ENCODE measurements at regions not wholly inside any gene's neighbourhood (a gene's known extent, or its start where the extent isn't known, plus 50 kb on each side); places are given as distances from the start of the nearest gene placed in this dataset.

DNA sequence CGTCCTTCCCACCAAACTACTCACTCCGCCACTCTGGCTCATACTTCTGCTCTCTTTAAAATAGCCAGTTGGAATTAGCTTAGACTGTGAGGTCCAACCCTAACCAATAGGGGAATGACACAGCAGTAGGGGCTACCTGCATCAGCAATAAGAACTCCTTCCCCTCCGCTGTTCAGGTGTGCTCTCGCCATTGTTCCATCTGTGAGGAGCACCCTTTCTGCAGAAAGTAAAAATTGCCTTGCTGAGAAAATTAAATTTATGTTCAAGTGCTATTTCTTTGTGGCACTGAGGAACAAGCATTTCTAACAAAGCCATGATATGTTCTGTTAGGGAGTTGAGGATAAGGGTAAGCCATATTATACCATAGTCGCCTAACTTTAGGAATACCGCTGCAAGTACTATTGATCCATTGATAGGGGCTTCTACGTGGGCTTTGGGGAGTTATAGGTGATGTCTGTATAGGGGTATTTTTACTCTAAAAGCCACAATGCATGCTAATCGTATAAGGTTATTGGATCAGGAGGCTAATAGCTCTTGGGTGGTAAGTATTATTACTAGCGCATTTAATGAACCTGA lies 1269.5 kb downstream of the TYW1 start:
- no peak for DNase-seq

DNA sequence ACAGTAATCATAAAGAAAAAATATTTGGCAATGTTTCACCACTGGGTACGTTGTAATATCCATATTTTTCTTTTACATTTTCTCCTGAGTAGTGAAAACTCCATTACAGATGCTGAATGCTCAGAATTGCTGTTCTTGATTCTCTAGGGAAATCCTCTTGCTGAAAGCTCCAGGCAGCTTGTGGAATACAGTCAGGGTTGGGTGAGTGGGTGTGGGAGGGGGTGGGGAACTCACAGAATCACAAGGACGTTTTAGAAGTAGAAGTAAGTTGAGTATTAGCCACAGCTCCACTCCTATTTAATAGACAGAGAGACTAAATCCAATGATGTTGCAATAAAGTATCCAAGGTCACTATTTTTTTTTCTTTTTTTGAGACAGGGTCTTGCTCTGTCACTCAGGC lies 1270.9 kb downstream of the TYW1 start:
- no peak for DNase-seq

DNA sequence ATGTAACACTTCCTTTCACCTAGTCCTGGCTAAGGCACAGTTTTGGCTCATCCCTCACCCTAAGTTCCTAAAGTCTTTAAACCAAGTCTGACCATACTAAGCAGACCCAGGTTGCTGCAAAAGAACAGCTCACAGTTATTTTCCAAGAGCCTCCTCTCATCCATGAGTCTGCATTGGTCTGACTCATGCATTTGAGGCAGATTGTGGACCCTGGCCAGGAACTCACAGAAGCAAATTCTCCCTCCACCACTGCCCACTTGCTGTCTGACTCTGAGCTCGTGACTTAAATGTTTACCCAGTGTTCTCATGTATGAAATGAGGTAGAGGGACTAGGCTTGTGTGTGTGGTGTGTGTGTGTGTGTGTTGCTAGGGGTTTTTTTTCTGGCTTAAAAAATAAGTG lies 1272.8 kb downstream of the TYW1 start:
- no peak for DNase-seq

DNA sequence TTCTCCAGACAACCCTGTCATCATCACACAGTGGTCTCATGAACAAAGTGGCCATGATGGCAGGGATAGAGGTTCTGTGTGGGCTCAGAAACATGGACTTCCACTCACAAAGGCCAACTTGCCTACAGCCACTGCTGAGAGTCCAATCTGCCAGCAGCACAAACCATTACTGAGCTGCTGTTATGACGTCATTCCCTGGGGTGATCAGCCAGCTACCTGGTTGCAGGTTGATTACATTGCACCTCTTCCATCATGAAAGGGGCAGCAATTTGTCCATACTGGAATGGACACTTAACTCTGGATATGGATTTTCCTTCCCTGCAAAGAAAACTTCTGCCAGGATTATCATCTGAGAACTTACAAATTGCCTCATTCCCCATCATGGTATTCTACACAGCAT lies 1275.9 kb downstream of the TYW1 start:
- no peak for DNase-seq

DNA sequence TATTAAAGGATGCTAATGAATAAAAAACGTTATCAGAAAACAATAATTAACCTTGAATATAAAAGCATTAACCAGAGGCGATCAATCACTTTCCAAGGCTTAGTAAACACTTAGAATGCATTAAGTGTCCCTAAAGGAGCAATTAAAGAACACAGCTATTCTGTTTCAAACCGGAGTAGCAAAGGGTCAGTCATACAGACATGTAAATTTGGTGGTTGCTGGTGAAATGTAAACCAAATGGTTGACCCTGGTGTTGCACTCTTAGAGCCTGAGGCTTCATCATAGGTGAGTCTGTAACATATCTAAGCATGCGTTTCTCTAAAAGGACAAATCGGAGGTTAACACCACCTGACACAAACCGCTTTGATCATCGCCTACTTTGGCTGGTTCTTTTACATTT lies 1280.1 kb downstream of the TYW1 start:
- no peak for DNase-seq

DNA sequence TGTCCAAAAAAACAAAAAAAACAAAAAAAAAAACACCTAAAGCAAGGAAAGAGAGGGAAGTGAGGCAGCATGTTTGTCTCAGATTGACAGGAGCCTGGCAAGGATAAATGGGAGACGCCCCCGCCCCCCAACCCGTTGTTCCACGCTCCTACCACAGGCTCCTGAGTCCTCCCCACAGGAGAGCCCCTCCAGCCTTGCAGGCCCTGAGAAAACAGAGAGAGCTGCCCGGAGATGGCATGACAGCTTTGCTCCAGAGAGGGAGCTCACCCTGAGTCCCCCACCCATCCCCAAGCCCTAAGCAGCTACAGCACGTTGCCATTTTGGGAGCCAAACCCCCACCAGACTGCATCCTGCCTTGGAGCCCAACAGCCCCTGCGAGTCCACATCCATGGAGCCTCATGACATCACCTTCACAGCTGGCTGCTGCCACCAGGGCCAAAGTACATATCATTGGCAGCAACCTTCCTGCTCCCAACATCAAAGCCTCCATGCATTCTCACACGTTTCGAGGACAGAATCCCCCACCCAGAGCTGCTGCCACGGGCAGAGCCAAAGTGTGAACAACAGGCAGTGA lies 1283.3 kb downstream of the TYW1 start:
- DNase-seq: no peak

DNA sequence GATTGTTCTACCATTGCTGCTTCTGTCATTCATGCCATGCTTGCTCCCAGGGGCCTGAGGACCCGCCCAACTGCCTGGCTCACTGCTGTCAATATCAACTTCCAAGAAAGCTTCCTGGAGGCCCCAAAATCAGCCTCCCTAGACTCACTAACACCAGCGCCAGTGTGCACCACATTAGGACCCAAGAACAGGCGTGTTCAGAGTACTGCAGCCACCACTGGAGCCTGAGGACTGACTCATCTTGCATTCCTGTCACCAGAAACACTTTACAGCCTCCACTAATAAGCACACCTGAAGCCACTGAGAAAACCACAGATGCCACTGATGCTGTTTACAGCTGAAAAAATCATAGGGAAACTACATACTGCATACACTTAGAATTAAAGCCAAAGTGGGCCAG lies 1284.3 kb downstream of the TYW1 start:
- no peak for DNase-seq

DNA sequence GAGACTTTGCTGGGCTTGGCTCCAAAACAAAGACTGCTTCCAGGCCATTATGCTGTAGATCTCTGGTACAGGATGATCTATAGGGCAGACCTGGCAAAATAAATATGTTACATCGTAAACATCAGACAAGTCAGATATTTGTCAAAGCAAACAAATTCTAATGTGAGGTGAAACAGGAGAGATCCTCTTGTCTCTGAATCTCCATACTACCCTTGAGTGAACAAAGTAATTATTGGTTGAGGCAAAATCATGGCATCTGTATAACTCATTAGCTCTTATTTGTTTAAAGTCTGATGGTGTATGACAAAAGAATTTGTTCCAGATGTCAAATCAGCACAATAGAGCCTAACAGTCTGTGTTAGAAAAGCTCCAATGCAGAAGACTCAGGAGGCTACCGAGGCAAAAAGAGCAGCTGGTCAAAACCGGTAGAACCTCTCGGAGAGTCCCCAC lies 1291.5 kb downstream of the TYW1 start:
- DNase-seq: no peak

DNA sequence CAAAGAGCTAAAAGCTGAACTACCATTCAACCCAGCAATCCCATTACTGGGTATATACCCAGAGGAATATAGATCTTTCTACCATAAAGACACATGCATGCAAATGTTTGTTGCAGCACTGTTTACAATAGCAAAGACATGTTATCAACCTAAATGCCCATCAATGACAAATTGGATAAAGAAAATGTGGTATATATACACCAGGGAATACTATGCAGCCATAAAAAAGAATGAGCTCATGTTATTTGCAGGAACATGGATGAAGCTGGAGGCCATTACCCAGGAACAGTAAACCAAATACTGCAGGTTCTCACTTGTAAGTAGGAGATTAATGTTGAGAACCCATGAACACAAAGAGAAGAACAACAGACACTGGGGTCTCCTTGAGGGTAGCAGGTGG lies 1295.1 kb downstream of the TYW1 start:
- no peak for DNase-seq

DNA sequence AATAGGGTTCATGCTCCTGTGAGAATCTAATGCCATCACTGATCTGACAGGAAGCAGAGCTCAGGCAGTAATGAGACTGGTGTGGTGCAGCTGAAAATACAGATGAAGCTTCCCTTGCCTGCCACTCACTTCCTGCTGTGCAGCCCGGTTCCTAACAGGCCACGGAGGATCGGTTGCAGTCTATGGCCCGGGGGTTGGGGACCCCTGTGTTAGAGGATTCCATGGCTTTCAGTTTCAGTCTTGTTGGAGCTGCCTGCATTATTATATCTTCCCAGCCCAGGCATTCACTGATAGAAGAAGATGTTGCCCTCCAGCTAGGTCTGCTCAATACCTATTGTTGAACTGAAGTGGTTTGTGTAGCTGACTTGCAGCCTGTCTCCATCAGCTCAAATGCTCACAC lies 1298.8 kb downstream of the TYW1 start:
- DNase-seq: no peak

DNA sequence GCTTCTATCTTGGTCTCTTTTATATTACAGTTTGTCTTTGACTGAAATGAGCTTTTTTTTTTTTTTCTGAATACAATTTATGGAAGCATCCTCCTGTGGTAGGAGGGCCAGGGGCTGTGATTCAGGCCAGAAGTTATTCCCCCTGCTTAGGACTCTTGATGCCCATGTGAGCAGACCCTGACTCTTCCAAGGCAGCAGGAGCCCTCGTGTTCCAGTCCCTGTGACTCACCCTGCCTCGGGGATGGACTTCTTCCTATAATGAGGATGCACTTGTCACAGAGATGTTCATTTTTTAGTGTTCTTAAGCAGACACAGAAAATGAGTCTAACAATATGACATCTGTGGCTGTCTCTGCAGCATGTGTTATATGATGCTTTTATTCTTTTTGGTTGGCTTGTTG lies 1293.7 kb upstream of the AUTS2 start:
- no peak for DNase-seq

DNA sequence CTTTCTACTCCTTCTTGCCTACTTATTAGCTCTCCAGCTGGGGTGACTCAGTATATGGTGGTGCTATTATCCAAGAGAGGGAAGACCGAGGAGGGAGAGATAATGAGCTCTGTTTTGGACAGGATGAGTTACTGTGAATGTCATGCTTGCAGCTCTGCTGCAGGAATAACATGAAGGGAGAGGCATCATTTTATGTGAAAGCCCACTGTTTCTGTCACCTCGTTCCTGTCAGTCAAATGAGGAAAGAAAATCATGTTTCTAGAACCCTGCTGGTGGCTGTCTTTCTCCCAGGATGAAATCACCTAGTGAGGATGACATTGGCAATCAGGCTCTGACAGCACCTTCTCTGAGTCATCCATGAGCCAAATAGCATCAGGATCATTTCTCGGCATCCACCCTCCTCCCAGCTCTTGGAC lies 1291.6 kb upstream of the AUTS2 start:
- DNase-seq: no peak

DNA sequence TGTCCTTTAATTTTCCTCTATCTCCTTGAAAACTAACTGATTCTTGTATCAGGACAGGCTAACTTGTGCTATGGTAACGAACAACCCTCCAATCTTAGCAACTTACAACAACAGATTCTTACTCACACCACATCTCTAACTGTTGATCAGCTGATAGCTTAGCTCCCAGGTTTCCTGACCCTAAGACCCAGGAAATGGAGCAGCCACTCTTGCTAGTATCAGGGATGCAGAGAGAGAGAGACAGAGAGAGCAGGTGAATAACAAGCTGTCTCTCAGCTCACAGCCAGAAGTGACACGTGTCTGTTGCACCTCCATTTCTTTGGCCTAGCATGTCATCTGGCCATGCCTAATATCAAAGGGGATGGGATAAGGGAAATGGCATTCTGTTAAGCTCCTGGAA lies 1289.0 kb upstream of the AUTS2 start:
- no peak for DNase-seq

DNA sequence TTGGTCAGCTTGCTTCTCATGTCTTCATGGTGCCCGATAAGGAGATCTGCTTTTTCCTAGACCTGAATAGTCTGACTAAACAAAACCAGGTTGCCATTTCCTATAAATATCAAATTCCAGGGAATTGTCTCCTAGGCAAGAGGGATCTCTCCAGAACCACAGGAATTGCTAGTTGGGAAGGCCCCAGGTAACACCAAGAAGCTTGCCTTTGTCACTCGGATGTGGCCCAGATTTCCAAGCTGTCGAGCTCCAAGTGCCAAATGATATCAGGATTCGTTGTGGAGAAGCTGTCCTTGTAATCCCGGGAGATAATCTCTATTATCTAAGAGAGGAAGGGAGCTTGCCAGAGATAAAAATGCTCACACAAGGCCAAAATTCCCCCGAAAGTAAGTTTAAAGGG lies 1288.5 kb upstream of the AUTS2 start:
- DNase-seq: no peak

DNA sequence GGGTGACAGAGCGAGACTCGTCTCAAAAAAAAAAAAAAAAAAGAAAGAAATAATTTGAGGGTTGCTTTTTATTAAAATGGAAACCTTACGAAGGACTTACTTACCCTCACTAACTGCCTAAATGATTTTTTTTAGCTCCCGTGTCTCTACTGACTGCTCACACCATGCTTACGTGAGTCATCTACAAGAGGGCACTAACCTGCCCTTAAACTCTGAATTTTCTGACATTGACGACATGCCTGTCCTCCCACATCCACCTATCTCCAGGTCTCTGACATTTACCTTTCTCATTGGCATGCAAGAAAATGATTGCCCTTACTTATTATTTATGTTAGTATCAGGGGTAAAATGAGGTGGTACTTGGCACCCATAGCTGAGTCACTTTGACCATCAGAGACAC lies 1286.3 kb upstream of the AUTS2 start:
- no peak for DNase-seq

DNA sequence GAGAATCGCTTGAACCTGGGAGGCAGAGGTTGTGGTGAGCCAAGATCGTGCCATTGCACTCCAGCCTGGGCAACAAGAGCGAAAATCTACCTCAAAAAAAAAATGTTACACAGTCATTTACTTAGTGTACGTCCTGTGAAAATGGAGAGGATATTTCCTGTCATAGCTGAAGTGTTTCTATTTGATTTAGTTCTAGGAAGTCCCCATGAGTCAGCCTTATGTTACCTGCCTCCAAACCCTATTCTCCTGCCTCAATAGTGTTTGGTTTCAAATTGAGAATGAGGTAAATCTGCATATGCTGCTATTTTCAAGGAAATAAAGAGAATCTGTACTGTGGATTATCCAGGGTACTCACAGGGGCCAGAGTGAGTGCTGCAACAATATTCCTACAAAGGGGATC lies 1284.5 kb upstream of the AUTS2 start:
- DNase-seq: no peak

DNA sequence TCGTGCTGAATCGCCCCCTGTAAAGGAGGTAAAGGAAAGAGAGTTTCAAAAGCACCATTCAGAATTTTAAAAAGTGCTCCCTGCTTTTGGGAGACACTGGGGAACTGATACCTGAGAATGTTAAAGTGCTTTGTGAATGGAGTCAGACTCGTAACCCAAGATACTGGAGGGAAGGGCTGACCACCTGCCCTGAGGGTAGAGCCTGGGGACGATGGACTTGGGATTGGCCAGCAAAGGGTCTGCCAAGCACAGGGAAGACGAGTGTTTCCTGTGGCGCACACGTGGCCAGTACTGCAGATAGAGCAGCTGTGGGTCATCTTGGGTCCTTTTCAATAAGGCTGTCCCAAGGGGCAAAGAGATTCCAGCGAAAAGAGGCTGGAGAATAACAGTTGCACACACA lies 1284.1 kb upstream of the AUTS2 start:
- DNase-seq: no peak

DNA sequence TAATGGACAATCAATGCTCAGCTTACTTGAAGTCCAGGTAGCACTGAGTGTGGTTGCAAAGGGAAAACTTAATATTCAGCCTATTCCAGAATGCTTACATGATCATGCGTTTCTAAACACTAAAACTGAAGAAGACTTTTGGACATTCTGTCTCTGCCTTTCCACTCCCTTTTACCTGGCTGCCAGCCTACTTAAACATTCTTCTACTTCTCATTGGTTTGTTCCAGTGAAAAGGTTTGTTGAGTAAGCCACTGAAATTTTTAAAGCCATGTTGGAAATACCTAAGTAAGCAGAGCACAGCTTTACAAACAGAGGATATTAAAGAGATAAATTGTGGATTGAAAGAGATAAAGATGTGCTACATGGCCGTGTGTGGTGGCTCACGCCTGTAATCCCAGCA lies 1280.8 kb upstream of the AUTS2 start:
- DNase-seq: no peak

DNA sequence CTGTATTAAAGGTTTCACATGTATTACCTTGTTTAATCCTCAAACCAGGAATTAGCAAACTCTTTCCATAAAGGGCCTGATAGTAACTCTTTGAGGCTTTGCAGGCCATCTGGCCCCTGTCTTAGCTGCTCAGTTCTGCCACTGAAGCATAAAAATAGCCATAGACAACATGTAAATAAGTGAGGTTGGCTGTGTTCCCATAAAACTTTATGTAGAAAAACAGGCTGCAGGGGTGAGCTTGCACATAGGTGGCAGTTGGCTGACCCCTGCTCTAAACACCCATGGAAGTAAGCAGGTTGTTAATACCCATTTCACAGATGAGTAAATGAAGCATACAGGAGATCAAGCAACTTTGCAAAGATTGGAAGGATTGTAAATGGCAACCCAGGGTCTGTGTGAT lies 1279.2 kb upstream of the AUTS2 start:
- no peak for DNase-seq

DNA sequence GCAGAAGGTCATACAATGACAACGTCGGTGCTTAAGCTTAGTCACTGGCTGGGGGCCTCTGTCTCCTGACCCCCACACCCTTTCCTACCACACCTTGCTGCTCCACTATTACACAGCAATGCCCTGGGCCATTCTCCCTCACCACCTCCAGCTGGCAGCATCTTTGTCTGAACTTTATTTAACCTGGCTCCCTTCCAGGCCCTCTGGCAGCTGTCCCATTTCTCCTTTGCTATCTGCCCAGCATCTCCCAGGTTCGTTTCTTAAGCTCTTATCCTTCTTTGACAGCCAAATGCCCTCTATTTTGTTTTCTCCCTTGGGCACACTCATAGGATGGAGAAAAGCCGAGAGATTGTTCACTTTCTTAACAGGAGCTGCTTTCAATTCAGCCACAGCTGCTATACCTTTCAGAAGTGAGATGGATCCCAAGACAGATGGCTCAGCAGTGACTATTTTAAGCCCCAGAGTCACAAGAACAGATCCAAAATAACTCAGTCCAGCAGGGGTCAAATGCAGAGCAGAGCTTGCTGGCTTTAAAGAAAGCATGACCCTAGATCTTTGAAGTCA lies 1277.1 kb upstream of the AUTS2 start:
- peak; percentile 97 for DNase-seq

DNA sequence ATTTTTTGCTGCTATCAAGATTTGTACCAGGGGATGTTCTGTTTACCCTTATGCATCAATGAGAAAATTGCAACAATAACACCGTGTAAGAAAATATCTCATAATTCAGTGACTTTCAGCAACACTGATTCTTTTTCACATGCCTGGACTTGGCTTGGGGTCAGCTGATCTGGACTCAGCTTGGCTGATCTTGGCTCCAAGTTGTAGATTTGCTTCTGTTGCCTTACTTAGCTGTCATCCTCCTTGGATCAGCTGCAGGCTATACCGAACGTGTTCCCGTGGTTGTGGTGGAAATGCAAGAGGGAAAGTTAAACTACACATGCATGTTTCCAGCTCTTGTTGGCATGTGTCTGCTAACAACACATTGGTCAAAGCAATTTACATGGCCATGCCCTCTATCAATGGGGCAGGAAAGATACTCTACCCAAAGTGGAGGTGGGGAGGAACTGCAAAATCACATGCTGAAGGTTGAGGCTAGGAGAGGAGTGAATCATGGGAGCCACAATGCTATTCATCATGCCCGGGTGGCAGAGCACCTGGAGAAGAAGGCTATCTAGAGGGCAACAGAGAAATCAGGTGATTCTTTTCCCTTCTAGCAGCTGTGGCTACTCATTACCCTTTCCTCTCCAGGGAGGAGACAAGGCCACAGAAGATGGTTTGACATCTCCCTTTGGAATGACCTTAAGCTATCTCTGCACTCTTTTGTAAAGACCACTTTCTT lies 1276.3 kb upstream of the AUTS2 start:
- no peak for DNase-seq

DNA sequence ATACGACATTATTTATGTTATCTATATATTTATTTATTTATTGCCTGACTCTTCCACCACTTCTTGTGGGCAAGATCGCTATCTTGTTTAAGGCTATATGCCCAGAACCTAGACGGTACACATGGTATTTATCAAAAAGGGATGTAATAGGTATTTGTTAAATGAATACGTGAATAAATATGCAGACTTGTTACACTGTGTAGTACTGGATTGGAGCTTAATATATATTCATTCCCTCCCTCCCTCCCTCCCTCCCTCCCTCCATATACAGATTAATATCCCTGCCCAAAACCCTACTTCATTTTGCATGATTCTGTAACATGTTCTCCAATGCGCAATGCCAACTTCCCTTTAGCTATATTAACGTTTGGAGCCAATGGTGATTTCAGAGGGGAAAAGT lies 1273.7 kb upstream of the AUTS2 start:
- DNase-seq: no peak

DNA sequence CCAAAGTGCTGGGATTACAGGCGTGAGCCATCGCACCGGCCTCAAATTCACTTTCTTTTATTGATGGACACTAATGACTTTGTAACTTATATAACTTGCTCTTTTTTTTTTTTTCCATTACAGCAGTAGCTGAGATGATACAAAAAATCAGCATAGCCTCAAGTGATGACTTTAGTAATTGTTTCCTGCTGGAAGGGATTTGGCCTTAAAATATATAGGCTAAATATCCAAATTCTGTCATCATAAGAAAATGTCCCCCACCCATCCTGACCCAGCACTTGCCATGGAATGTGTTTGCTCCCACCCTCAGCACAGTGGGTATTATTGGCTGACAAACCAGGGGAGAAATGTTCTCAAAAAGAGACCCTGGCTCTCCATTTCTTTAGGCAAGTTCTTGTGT lies 1264.1 kb upstream of the AUTS2 start:
- no peak for DNase-seq

DNA sequence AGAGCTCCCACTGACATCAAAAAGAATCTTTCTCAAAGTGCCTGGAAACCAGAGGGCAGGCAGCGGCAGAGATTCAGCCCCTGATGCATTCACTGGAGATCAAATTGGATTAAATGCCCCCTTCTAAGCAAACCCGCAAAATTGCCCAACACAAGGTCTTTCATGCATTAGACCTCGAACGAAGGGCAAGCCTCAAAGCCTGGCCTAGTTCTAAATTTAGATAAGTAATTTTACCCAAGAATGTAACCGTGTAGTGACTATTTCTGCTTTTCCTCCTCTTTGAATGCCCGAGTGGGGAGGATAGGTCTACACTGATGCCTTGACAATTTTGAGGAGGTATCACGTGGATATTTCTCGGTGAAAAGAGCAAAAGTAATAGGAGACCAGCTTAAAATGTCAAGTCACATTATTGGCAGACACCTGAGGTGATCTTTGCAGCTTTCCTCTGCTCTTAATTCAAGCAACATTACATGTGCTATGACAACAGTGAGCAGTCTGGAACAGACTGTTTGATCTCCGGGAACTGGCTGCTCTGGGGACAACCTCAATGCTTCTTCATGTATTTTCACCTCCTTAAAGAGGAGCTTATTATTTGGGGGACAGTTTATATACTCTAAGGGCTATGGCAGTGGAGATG lies 1263.5 kb upstream of the AUTS2 start:
- no peak for DNase-seq

Data from NCI-H187 treated with DMSO at 0.1 percent for 48 hours (cell line).